Panc1 (cell line): ENCODE measurements at regions not wholly inside any gene's neighbourhood (a gene's known extent, or its start where the extent isn't known, plus 50 kb on each side); places are given as distances from the start of the nearest gene placed in this dataset.

Experiments used
- ATAC-seq: fragments of 200-7000 bp; cut with Tn5 transposase; 2 replicates; pipeline ENCODE4 v1.9.1; 2020; ENCODE audit warnings: mild to moderate bottlenecking, moderate library complexity
- BruUV-seq: library from RNA; stranded (reverse); fragments of 400-500 nt; replicated peaks from 2 replicates; lab custom pipeline; 2021; lab: Mats Ljungman, UMichigan
- CTCF ChIA-PET: fragments of 300-600 bp; sonication (Branson Sonifier 250); formaldehyde crosslinking; loops from one replicate; lab custom pipeline; 2022; ENCODE audit warnings: antibody characterized with exemption; lab: Charles Lee
- POLR2A ChIA-PET: fragments of 300-600 bp; sonication (Branson Sonifier 250); formaldehyde crosslinking; loops from one replicate; lab custom pipeline; 2022; ENCODE audit warnings: antibody characterized with exemption; lab: Charles Lee
- DNase-seq: peaks from one replicate; pipeline ENCODE4 v3.0.0-alpha.2; 2010; ENCODE audit warnings: low read depth, low spot score
- H3K27ac ChIP-seq: 2 replicates; pipeline ENCODE4 v1.5.1; 2011; ENCODE audit warnings: mild to moderate bottlenecking, low read length, inconsistent platforms
- H3K27me3 ChIP-seq: fragments of 200-500 bp; sonication (Bioruptor generic); 2 replicates; pipeline ENCODE4 v1.6.0; 2014; ENCODE audit warnings: low read length, inconsistent platforms; ENCODE audit not compliant: control insufficient read depth, insufficient read depth
- H3K36me3 ChIP-seq: fragments of 200-500 bp; sonication (Bioruptor generic); 2 replicates; pipeline ENCODE4 v1.5.1; 2014; ENCODE audit warnings: inconsistent platforms, mild to moderate bottlenecking, low read length, moderate library complexity; ENCODE audit not compliant: control insufficient read depth, insufficient read depth
- H3K4me1 ChIP-seq: 2 replicates; pipeline ENCODE4 v1.5.1; 2011; ENCODE audit warnings: inconsistent platforms, mild to moderate bottlenecking, low read length, moderate library complexity; ENCODE audit not compliant: control insufficient read depth, insufficient read depth
- H3K4me3 ChIP-seq, 2 experiments: 2 replicates each; pipeline ENCODE4 v1.5.1; 2011 to 2012; ENCODE audit warnings: low read depth in 2 of 2, low read length in 2 of 2, mild to moderate bottlenecking in 2 of 2, inconsistent platforms in 1 of 2, moderate library complexity in 1 of 2
- H3K9me3 ChIP-seq: fragments of 200-500 bp; sonication (Bioruptor generic); 2 replicates; pipeline ENCODE4 v1.5.1; 2014; ENCODE audit warnings: low read depth, mild to moderate bottlenecking, inconsistent platforms, low read length, moderate library complexity; ENCODE audit not compliant: control insufficient read depth, insufficient read depth
- POLR2AphosphoS5 ChIP-seq: IDR thresholded peaks from 2 replicates; pipeline ENCODE4 v1.6.1; 2012; ENCODE audit warnings: mild to moderate bottlenecking, low read depth, low read length, moderate library complexity
- SIN3A ChIP-seq: IDR thresholded peaks from 2 replicates; pipeline ENCODE4 v1.6.1; 2012; ENCODE audit warnings: low read depth, mild to moderate bottlenecking, low read length, moderate library complexity, borderline replicate concordance; ENCODE audit not compliant: insufficient read depth
- TCF7L2 ChIP-seq: IDR thresholded peaks from 2 replicates; pipeline ENCODE4 v1.6.1; 2011; ENCODE audit warnings: mild to moderate bottlenecking, low read depth, low read length, inconsistent platforms
- in situ Hi-C: cut with HindIII; loops from 2 replicates; pipeline ENCODE4 v1.10.0; 2016; ENCODE audit warnings: low sequenced_read_pairs, low pct_unique_long_range_greater_than_20kb
- intact Hi-C: fragments of 100-400 bp; cut with micrococcal nuclease; formaldehyde crosslinking; loops from one replicate; pipeline ENCODE4 v1.10.0; 2022; ENCODE audit not compliant: unreplicated experiment
- TF ChIP-seq, protein P1 (sequence below): fragments of 450-650 bp; IDR thresholded peaks from 2 replicates; pipeline ENCODE4 v1.5.1; 2017; ENCODE audit warnings: mild to moderate bottlenecking
- TF ChIP-seq, protein P2 (sequence below), 2 experiments: IDR thresholded peaks; 2 replicates each; pipeline ENCODE4 v1.6.1; 2011 to 2012; ENCODE audit warnings: low read depth in 2 of 2, control low read depth in 1 of 2, low read length in 1 of 2, mild to moderate bottlenecking in 1 of 2, moderate library complexity in 1 of 2; ENCODE audit not compliant: insufficient read depth in 1 of 2

DNA sequence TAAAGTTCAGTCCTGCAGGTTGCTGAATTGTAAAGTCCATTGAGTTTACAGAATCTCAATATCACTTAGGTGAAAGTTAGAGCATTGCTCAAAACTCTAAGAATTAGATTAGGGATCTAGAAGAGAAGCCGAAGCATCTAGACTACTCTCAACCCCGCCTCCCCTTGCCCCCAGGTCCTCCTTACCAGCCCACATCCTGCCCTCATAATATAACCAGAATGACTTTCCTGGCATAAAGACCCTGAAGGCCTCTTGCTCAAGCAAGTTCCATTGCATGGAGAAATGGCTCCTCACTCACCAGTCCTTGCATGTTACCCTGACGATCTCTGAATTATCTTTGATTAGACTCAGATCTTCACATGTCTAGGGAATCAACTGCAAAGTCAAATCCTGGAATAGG lies 78.8 kb downstream of the SPATA31C2 start:
- Histone ChIP-seq H3K27ac (no peak overlapping the region), H3K36me3 (no peaks in the 10 kb centered on the region), H3K4me3 (no peak overlapping the region), H3K27me3 (no peaks in the 10 kb centered on the region), H3K4me1 (no peaks in the 10 kb centered on the region), H3K9me3 (no peaks in the 10 kb centered on the region)
- ATAC-seq (no peak), DNase-seq (no peak)
- CTCF ChIA-PET = no interaction called here
- intact Hi-C loops (no loop called here), in situ Hi-C loops (no loop called here)
- TF ChIP-seq TCF7L2 = no peak
- TF ChIP-seq, protein P1, sequence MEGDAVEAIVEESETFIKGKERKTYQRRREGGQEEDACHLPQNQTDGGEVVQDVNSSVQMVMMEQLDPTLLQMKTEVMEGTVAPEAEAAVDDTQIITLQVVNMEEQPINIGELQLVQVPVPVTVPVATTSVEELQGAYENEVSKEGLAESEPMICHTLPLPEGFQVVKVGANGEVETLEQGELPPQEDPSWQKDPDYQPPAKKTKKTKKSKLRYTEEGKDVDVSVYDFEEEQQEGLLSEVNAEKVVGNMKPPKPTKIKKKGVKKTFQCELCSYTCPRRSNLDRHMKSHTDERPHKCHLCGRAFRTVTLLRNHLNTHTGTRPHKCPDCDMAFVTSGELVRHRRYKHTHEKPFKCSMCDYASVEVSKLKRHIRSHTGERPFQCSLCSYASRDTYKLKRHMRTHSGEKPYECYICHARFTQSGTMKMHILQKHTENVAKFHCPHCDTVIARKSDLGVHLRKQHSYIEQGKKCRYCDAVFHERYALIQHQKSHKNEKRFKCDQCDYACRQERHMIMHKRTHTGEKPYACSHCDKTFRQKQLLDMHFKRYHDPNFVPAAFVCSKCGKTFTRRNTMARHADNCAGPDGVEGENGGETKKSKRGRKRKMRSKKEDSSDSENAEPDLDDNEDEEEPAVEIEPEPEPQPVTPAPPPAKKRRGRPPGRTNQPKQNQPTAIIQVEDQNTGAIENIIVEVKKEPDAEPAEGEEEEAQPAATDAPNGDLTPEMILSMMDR = no peak
- TF ChIP-seq, protein P2, sequence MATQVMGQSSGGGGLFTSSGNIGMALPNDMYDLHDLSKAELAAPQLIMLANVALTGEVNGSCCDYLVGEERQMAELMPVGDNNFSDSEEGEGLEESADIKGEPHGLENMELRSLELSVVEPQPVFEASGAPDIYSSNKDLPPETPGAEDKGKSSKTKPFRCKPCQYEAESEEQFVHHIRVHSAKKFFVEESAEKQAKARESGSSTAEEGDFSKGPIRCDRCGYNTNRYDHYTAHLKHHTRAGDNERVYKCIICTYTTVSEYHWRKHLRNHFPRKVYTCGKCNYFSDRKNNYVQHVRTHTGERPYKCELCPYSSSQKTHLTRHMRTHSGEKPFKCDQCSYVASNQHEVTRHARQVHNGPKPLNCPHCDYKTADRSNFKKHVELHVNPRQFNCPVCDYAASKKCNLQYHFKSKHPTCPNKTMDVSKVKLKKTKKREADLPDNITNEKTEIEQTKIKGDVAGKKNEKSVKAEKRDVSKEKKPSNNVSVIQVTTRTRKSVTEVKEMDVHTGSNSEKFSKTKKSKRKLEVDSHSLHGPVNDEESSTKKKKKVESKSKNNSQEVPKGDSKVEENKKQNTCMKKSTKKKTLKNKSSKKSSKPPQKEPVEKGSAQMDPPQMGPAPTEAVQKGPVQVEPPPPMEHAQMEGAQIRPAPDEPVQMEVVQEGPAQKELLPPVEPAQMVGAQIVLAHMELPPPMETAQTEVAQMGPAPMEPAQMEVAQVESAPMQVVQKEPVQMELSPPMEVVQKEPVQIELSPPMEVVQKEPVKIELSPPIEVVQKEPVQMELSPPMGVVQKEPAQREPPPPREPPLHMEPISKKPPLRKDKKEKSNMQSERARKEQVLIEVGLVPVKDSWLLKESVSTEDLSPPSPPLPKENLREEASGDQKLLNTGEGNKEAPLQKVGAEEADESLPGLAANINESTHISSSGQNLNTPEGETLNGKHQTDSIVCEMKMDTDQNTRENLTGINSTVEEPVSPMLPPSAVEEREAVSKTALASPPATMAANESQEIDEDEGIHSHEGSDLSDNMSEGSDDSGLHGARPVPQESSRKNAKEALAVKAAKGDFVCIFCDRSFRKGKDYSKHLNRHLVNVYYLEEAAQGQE (IDR thresholded peaks at IDR 0.05; ENCODE audit: insufficient read depth in 1 of 2, low read depth in 2 of 2, low read length in 1 of 2) = no peak
- no TSS peak for BruUV-seq
- POLR2A ChIA-PET = no interaction called here

DNA sequence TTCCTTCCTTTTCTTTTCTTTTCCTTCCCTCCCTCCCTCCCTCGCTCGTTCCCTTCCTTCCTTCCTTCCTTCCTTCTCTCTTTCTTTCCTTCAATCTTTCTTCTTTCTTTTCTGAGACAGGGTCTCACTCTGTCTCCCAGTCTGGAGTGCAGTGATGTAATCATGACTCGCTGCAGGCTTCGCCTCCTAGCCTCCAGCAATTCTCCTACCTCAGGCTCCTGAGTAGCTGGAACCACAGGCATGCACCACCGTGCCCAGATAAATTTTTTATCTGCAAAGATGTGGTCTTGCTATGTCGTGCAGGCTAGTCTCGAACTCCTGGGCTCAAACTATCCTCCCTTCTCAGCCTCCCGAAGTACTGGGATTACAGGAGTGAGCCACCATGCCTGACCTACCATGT lies 81.4 kb downstream of the SPATA31C2 start:
- TF ChIP-seq, protein P1 = no peak
- TF ChIP-seq TCF7L2 (no peak), SIN3A (no peak), POLR2AphosphoS5 (no peak)
- TF ChIP-seq, protein P2 (IDR thresholded peaks at IDR 0.05; ENCODE audit: insufficient read depth in 1 of 2, low read depth in 2 of 2, low read length in 1 of 2) = no peak
- no peaks in the 10 kb centered on the region for H3K27me3 ChIP-seq
- H3K4me1 ChIP-seq = no peaks in the 10 kb centered on the region
- in situ Hi-C loops = no loop called here
- ATAC-seq (peak; percentile 75; the same call in 1 of the 2 replicates), DNase-seq (no peak)
- intact Hi-C loops = no loop called here
- no peaks in the 10 kb centered on the region for H3K36me3 ChIP-seq
- POLR2A ChIA-PET = no interaction called here
- no peak overlapping the region for H3K27ac ChIP-seq
- H3K9me3 ChIP-seq = no peaks in the 10 kb centered on the region
- no TSS peak for BruUV-seq
- no peak overlapping the region for H3K4me3 ChIP-seq
- CTCF ChIA-PET = no interaction called here
